ENCODE measurements at regions not wholly inside any gene's neighbourhood (a gene's known extent, or its start where the extent isn't known, plus 50 kb on each side); places are given as distances from the start of the nearest gene placed in this dataset.

GRCh38 chr3:40715551-40715950 is 190.8 kb downstream of the ZNF621 start:
- intact Hi-C loops (cut with micrococcal nuclease): loop anchor here (10.0 kb wide), 2 partner anchors 131 to 391 kb away; no protein-coding TSS in a partner anchor
- in situ Hi-C loops (cut with MboI): no loop called here

More at GRCh38 chr3:40715551-40715950, 190.8 kb downstream of the ZNF621 start:
- H3K27me3 ChIP-seq (ENCODE audit: control insufficient read depth in 2 of 2, insufficient read depth in 2 of 2, low read length in 2 of 2): peaks cover 0 to 16% of the 10 kb centered on the region in 2 experiments; a peak in 2 of 5 replicates
- H3K27ac ChIP-seq (ENCODE audit: extremely low read depth, low read depth, low read length): no peak overlapping the region
- no peak for DNase-seq (ENCODE audit: extremely low read depth in 1 of 4, low spot score in 3 of 4)
- no peaks in the 10 kb centered on the region for H4K20me1 ChIP-seq (replicated peaks; ENCODE audit: control insufficient read depth, insufficient read depth, low read length)
- H3K4me3 ChIP-seq: no peak overlapping the region
- no peak overlapping the region for H3K9ac ChIP-seq (ENCODE audit: insufficient read depth in 1 of 2, low read depth in 2 of 2, low read length in 2 of 2)
- H3K36me3 ChIP-seq (ENCODE audit: control insufficient read depth, insufficient read depth, low read length): no peaks in the 10 kb centered on the region
- ChIA-PET POLR2A (interaction anchor here (1.0 kb wide), 1 partner anchor 30 kb away, joined by 3 read pairs; no protein-coding TSS in a partner anchor), CTCF (ENCODE audit: low intra/inter-chr PET ratio) (no interaction called here)
- TF ChIP-seq TSHZ1 (CRISPR knock-in tag; IDR thresholded peaks at IDR 0.05) (no peak), XRCC5 (IDR thresholded peaks at IDR 0.05; ENCODE audit: low read depth, low read length) (no peak), TFAP4 (CRISPR knock-in tag; IDR thresholded peaks at IDR 0.05; ENCODE audit: borderline replicate concordance) (no peak), GTF2B (IDR thresholded peaks at IDR 0.05; ENCODE audit: extremely low read depth, insufficient read length) (no peak), BRD4 (IDR thresholded peaks at IDR 0.05) (no peak), ZNF57 (CRISPR knock-in tag; IDR thresholded peaks at IDR 0.05) (no peak), PURB (CRISPR knock-in tag; IDR thresholded peaks at IDR 0.05; ENCODE audit: low read depth) (no peak), ATF1 (CRISPR knock-in tag; IDR thresholded peaks at IDR 0.05) (no peak), ATF1 (tag; IDR thresholded peaks at IDR 0.05) (no peak)
- H3K9me3 ChIP-seq (replicated peaks; ENCODE audit: control insufficient read depth, insufficient read depth, low read depth, low read length): no peaks in the 10 kb centered on the region
- BruUV-seq (replicated peaks): no TSS peak
- no peak for ATAC-seq
- no peak for FAIRE-seq
- H3K4me1 ChIP-seq (replicated peaks in 1 of 2; ENCODE audit: control insufficient read depth in 2 of 2, insufficient read depth in 2 of 2, low read length in 2 of 2): no peaks in the 10 kb centered on the region
- H3K79me2 ChIP-seq (ENCODE audit: control insufficient read depth, insufficient read depth, low read length): no peaks in the 10 kb centered on the region
- H2AFZ ChIP-seq (ENCODE audit: low read depth, low read length): no peak overlapping the region
- H3K9me1 ChIP-seq (ENCODE audit: control insufficient read depth, insufficient read depth, low read length): no peaks in the 10 kb centered on the region
- no peak overlapping the region for H3K4me2 ChIP-seq (ENCODE audit: insufficient read depth, low read length)
